Neuronal stem cell (in vitro differentiated cells): ENCODE measurements at regions not wholly inside any gene's neighbourhood (a gene's known extent, or its start where the extent isn't known, plus 50 kb on each side); places are given as distances from the start of the nearest gene placed in this dataset.
"Not testable (repeated sequence)": the region's sequence is repeated elsewhere in the genome, so short reads cannot be mapped to it uniquely, and the experiment has no call there.

ENCODE experiments used
- DNase-seq: peaks from one replicate; pipeline ENCODE4 v3.0.0-alpha.2; 2013; ENCODE audit warnings: low spot score
- H2AFZ ChIP-seq: one replicate; pipeline ENCODE4 v1.6.1; 2013; ENCODE audit warnings: mild to moderate bottlenecking, low read length, inconsistent platforms
- H2AK5ac ChIP-seq: 2 replicates; pipeline ENCODE4 v1.6.1; 2013; ENCODE audit warnings: low read depth, mild to moderate bottlenecking, inconsistent platforms, low read length, moderate library complexity, mixed read lengths
- H2BK120ac ChIP-seq: 2 replicates; pipeline ENCODE4 v1.6.1; 2013; ENCODE audit warnings: low read depth, mild to moderate bottlenecking, inconsistent platforms, low read length, moderate library complexity, mixed read lengths
- H2BK12ac ChIP-seq: one replicate; pipeline ENCODE4 v1.6.1; 2013; ENCODE audit warnings: low read length, inconsistent platforms
- H2BK15ac ChIP-seq: 2 replicates; pipeline ENCODE4 v1.6.1; 2013; ENCODE audit warnings: mild to moderate bottlenecking, low read length, inconsistent platforms, mixed read lengths
- H2BK5ac ChIP-seq: one replicate; pipeline ENCODE4 v1.6.1; 2013; ENCODE audit warnings: inconsistent platforms, mild to moderate bottlenecking, low read length, moderate library complexity
- H3K14ac ChIP-seq: one replicate; pipeline ENCODE4 v1.6.1; 2013; ENCODE audit warnings: low read length, inconsistent platforms
- H3K18ac ChIP-seq: 2 replicates; pipeline ENCODE4 v1.6.1; 2013; ENCODE audit warnings: low read length, inconsistent platforms
- H3K23ac ChIP-seq: 2 replicates; pipeline ENCODE4 v1.6.1; 2013; ENCODE audit warnings: low read depth, mild to moderate bottlenecking, mixed read lengths, low read length, inconsistent platforms; ENCODE audit not compliant: poor library complexity
- H3K27ac ChIP-seq: replicated peaks from 3 replicates; pipeline ENCODE4 v1.5.1; 2013; ENCODE audit warnings: low read length, inconsistent platforms
- H3K27me3 ChIP-seq, 3 experiments: 2 replicates each; pipeline ENCODE4 v1.6.1; 2013; ENCODE audit warnings: low read length in 3 of 3, mild to moderate bottlenecking in 2 of 3, inconsistent platforms in 1 of 3, low read depth in 1 of 3, mixed read lengths in 1 of 3, moderate library complexity in 1 of 3; ENCODE audit not compliant: control insufficient read depth in 3 of 3, insufficient read depth in 3 of 3
- H3K36me3 ChIP-seq, 2 donors: replicated peaks in 1 of 2; 2 replicates each; pipeline ENCODE4 v1.6.1; 2013; ENCODE audit warnings: low read length in 2 of 2; ENCODE audit not compliant: control insufficient read depth in 2 of 2, insufficient read depth in 2 of 2
- H3K4ac ChIP-seq: 2 replicates; pipeline ENCODE4 v1.6.1; 2013; ENCODE audit warnings: inconsistent platforms, mild to moderate bottlenecking, low read length, moderate library complexity
- H3K4me1 ChIP-seq, 2 donors: 1 replicate in 1 of 2; 2 replicates in 1 of 2; pipeline ENCODE4 v1.6.1; 2013; ENCODE audit warnings: low read length in 2 of 2, low read depth in 1 of 2; ENCODE audit not compliant: control insufficient read depth in 2 of 2, insufficient read depth in 1 of 2
- H3K4me2 ChIP-seq: one replicate; pipeline ENCODE4 v1.6.1; 2013; ENCODE audit warnings: mild to moderate bottlenecking, low read length, inconsistent platforms; ENCODE audit not compliant: insufficient read depth, poor library complexity, severe bottlenecking
- H3K4me3 ChIP-seq, 2 donors: 2 replicates each; pipeline ENCODE4 v1.5.1; 2013; ENCODE audit warnings: low read length in 2 of 2, mild to moderate bottlenecking in 2 of 2, inconsistent platforms in 1 of 2, moderate library complexity in 1 of 2
- H3K79me1 ChIP-seq: one replicate; pipeline ENCODE4 v1.6.1; 2013; ENCODE audit warnings: low read depth, mild to moderate bottlenecking, inconsistent platforms, low read length, moderate library complexity
- H3K9ac ChIP-seq: one replicate; pipeline ENCODE4 v1.6.1; 2013; ENCODE audit warnings: mild to moderate bottlenecking, low read depth, low read length, inconsistent platforms; ENCODE audit not compliant: poor library complexity
- H3K9me3 ChIP-seq, 2 donors: replicated peaks in 1 of 2; 2 replicates each; pipeline versions ENCODE3 to v1.6.1; 2013; ENCODE audit warnings: low read length in 2 of 2, mild to moderate bottlenecking in 2 of 2, inconsistent platforms in 1 of 2, low read depth in 1 of 2, mixed read lengths in 1 of 2, moderate library complexity in 1 of 2; ENCODE audit not compliant: control insufficient read depth in 2 of 2, insufficient read depth in 1 of 2
- H4K8ac ChIP-seq: one replicate; pipeline ENCODE4 v1.6.1; 2013; ENCODE audit warnings: low read depth, mild to moderate bottlenecking, inconsistent platforms, low read length, moderate library complexity
- H4K91ac ChIP-seq: one replicate; pipeline ENCODE4 v1.6.1; 2013; ENCODE audit warnings: low read length, low read depth, mild to moderate bottlenecking, inconsistent platforms; ENCODE audit not compliant: poor library complexity
- WGBS, 2 donors: extraction: QIAGEN DNeasy Blood & Tissue Kit; methylation state at CpG; one replicate each; pipeline ENCODE4 v1.1.7; 2013; ENCODE audit warnings: missing lambda C conversion rate in 2 of 2, mixed read lengths in 1 of 2; ENCODE audit not compliant: insufficient read length in 2 of 2, insufficient replicate concordance in 1 of 2; ENCODE audit errors: extremely low coverage in 2 of 2; 5-methylcytosine and 5-hydroxymethylcytosine counted together

DNA sequence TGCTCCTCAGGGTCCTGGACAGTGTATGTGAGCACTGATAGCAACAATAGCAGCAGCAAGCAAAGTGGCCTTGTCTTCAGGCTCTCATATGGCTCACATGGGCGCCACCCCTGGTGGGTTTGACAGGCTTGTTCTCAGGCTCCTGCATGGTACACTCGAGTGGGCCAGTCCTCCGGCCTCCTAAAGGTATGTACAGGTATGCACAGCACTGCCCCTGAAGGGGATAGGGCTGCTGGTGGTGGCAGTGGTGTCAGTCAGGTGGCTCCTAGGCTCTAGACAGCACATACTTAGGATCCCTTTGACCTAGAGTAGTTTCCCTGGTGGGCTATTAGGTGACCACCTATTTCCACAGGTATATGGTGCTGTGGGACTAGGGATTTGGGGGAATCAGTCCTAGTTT lies 79.8 kb downstream of the LGALS9B start:
- not testable (repeated sequence) for DNase-seq, H4K8ac ChIP-seq, H2BK5ac ChIP-seq, H2BK120ac ChIP-seq, H3K23ac ChIP-seq, H3K18ac ChIP-seq, H3K4me1 ChIP-seq, H2BK12ac ChIP-seq, H4K91ac ChIP-seq, H3K36me3 ChIP-seq, H3K9ac ChIP-seq, H3K79me1 ChIP-seq, H2BK15ac ChIP-seq, H3K9me3 ChIP-seq, H2AFZ ChIP-seq, H3K27ac ChIP-seq, H2AK5ac ChIP-seq, H3K4me3 ChIP-seq, H3K27me3 ChIP-seq, H3K4me2 ChIP-seq, H3K14ac ChIP-seq, H3K4ac ChIP-seq
- WGBS, 2 donors: no CpG with 5 or more reads among the region's 3 CpGs

DNA sequence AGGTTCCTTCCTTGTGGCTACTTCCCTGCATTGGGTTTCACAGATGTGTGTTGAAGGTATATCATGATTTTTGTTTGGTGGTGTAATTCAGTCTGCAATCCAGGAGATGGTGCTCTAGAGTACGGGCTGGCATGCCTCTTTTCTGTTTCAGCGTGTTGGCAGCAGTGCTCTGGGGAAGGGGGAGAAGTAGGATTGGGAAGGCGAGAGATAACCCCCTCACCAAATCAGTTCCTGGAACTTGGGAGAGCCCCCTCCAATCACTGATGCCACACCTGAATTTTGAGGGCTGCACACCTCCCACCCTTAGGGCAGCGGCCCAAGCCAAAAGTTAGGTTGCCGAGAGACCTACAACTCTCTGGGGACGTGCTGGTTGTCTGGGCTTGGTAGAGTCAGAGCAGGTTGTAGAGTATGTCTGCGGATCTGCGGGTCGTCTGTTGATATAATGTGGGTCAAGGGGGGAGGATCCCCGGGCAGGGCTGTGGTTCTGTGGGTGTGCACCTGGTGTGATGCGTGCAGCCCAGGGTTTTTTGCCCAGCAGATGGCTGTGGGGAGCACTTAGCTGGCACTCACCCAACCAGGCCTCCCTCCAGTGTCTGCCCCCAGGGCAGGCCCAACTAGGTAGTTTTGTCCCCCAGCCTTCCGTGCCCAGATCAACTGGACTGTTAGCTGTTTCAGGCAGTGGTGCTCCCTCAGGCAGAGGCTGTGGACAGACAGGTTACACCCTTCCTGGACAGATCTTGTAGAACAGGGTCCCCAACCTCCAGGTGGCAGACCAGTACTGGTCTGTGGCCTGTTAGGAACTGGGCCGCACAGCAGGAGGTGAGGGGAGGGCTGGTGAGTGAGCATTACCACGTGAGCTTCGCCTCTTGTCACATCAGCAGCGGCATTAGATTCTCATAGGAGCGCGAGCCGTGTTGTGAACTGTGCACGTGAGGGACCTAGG lies 85.7 kb downstream of the LGALS9B start:
- H3K4ac ChIP-seq, H2BK120ac ChIP-seq, H3K14ac ChIP-seq, H3K36me3 ChIP-seq, H3K4me2 ChIP-seq, H2BK15ac ChIP-seq, H3K27ac ChIP-seq, H4K8ac ChIP-seq, H3K79me1 ChIP-seq, H3K4me1 ChIP-seq, H2AK5ac ChIP-seq, H3K23ac ChIP-seq, H3K18ac ChIP-seq, H4K91ac ChIP-seq, H3K4me3 ChIP-seq, H3K9ac ChIP-seq, H3K27me3 ChIP-seq, H2AFZ ChIP-seq, H3K9me3 ChIP-seq, H2BK12ac ChIP-seq, H2BK5ac ChIP-seq: not testable (repeated sequence)
- peak; percentile 12 for DNase-seq
- WGBS, 2 donors: no CpG with 5 or more reads among the region's 20 CpGs

DNA sequence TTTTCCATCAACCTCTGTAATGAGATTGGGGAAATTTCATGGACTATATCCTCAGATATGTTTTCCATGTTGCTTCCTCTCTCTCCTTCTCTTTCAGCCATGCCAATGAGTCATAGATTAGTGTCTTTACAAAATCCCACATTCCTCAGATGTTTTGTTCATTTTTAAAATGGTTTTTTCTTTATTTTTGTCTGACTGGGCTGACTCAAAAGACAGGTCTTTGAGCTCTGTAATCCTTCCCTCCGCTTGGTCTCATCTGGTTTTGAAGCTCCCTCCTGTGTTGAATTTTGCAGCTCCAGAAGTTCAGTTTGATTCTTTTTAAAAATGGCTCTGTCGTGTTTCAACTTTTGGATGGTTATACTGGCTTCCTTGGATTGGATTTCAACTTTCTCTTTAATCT lies 86.7 kb downstream of the LGALS9B start:
- not testable (repeated sequence) for H3K27me3 ChIP-seq, H3K18ac ChIP-seq, H3K4me2 ChIP-seq, H3K9me3 ChIP-seq, H3K36me3 ChIP-seq, DNase-seq, H3K79me1 ChIP-seq, H2BK120ac ChIP-seq, H3K23ac ChIP-seq, H2BK15ac ChIP-seq, H3K4ac ChIP-seq, H2AFZ ChIP-seq, H3K9ac ChIP-seq, H3K27ac ChIP-seq, H3K4me1 ChIP-seq, H2AK5ac ChIP-seq, H4K8ac ChIP-seq, H3K14ac ChIP-seq, H2BK5ac ChIP-seq, H3K4me3 ChIP-seq, H2BK12ac ChIP-seq, H4K91ac ChIP-seq
- no CpG with 5 or more reads among the region's 2 CpGs for WGBS, 2 donors

DNA sequence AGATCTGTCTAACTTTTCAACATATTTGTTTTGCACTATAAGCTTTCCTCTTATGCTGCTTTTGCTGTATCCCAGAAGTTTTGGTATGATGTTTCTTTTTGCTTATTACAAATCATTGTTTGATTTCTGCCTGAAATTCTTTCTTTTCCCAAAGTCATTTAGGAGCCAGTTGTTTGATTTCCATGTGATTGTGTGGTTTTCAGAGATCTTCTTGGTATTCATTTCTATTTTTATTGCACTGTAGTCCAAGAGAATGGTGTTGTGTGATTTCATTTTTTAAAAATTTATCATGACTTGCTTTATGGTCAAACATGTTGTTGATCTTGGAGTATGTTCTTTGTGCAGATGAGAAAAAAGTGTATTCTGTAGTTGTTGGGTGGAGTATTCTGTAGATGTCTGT lies 88.1 kb downstream of the LGALS9B start:
- H3K27ac ChIP-seq, H2BK120ac ChIP-seq, H3K4me2 ChIP-seq: not testable (repeated sequence)

More for the DNA sequence above, 88.1 kb downstream of the LGALS9B start:
- H2BK5ac ChIP-seq, H3K9me3 ChIP-seq, H3K4me1 ChIP-seq, H3K4me3 ChIP-seq, H2BK12ac ChIP-seq, H2AK5ac ChIP-seq, H3K27me3 ChIP-seq, H3K18ac ChIP-seq, H3K14ac ChIP-seq, H3K4ac ChIP-seq, H3K9ac ChIP-seq, H3K79me1 ChIP-seq, H3K36me3 ChIP-seq, H4K8ac ChIP-seq, H2BK15ac ChIP-seq, H3K23ac ChIP-seq, DNase-seq, H4K91ac ChIP-seq, H2AFZ ChIP-seq: not testable (repeated sequence)
